OCI-LY1 (cell line): ENCODE measurements at regions not wholly inside any gene's neighbourhood (a gene's known extent, or its start where the extent isn't known, plus 50 kb on each side); places are given as distances from the start of the nearest gene placed in this dataset.

Source experiments
- EZH2 ChIP-seq: fragments of 200-600 bp; sonication (generic), shearing (Covaris generic); IDR thresholded peaks from 2 replicates; pipeline ENCODE4 v1.8.0; 2017; ENCODE audit warnings: borderline replicate concordance, mixed run types, mild to moderate bottlenecking, antibody characterized with exemption, low read length, moderate library complexity, mixed read lengths
- TF ChIP-seq, protein P1 (sequence below): fragments of 200-600 bp; sonication (generic), shearing (Covaris generic); IDR thresholded peaks from 2 replicates; pipeline ENCODE4 v1.5.1; 2017; ENCODE audit warnings: mild to moderate bottlenecking, antibody characterized with exemption, low read length, moderate library complexity, mixed read lengths

- TF ChIP-seq, protein P1, sequence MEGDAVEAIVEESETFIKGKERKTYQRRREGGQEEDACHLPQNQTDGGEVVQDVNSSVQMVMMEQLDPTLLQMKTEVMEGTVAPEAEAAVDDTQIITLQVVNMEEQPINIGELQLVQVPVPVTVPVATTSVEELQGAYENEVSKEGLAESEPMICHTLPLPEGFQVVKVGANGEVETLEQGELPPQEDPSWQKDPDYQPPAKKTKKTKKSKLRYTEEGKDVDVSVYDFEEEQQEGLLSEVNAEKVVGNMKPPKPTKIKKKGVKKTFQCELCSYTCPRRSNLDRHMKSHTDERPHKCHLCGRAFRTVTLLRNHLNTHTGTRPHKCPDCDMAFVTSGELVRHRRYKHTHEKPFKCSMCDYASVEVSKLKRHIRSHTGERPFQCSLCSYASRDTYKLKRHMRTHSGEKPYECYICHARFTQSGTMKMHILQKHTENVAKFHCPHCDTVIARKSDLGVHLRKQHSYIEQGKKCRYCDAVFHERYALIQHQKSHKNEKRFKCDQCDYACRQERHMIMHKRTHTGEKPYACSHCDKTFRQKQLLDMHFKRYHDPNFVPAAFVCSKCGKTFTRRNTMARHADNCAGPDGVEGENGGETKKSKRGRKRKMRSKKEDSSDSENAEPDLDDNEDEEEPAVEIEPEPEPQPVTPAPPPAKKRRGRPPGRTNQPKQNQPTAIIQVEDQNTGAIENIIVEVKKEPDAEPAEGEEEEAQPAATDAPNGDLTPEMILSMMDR = no peak
- TF ChIP-seq EZH2 = no peak
Measured at GRCh38 chr4:27648416-27648815, 787.8 kb downstream of the STIM2 start.
